Left lung (tissue), 4 donors: ENCODE measurements at regions not wholly inside any gene's neighbourhood (a gene's known extent, or its start where the extent isn't known, plus 50 kb on each side); places are given as distances from the start of the nearest gene placed in this dataset.

Experiments used
- ATAC-seq: fragments of 200-7000 bp; cut with Tn5 transposase; one replicate; pipeline ENCODE4 v1.9.1; 2020; ENCODE audit warnings: moderate library complexity
- DNase-seq, 4 donors: peaks; one replicate each; pipeline ENCODE4 v3.0.0-alpha.2; 2013 to 2020
- H3K27ac ChIP-seq, 2 donors: fragments of 200-600 bp; sonication (generic) in 1 of 2; one replicate each; pipeline versions ENCODE4 v1.5.0 to v1.8.0; 2020 to 2021
- H3K27me3 ChIP-seq, 2 donors: fragments of 200-600 bp; sonication (generic) in 1 of 2; one replicate each; pipeline versions ENCODE4 v1.5.0 to v1.8.0; 2020 to 2021
- H3K36me3 ChIP-seq, 2 donors: fragments of 200-600 bp; sonication (generic) in 1 of 2; one replicate each; pipeline versions ENCODE4 v1.5.0 to v1.8.0; 2020 to 2021
- H3K4me1 ChIP-seq, 2 donors: fragments of 200-600 bp; one replicate each; pipeline ENCODE4 v1.8.0; 2021
- H3K4me3 ChIP-seq, 2 donors: fragments of 200-600 bp; sonication (generic) in 1 of 2; one replicate each; pipeline versions ENCODE4 v1.5.0 to v1.8.0; 2020 to 2021; ENCODE audit warnings: mild to moderate bottlenecking in 1 of 2
- H3K9me3 ChIP-seq, 2 donors: fragments of 200-600 bp; sonication (generic) in 1 of 2; one replicate each; pipeline versions ENCODE4 v1.5.0 to v1.8.0; 2020 to 2021
- intact Hi-C, 2 donors: fragments of 100-400 bp; cut with DNase I; formaldehyde crosslinking; loops; one replicate each; pipeline versions ENCODE4 v1.11.2 to v1.14.2; 2022
- TF ChIP-seq, protein P1 (sequence below), 2 donors: fragments of 200-600 bp; sonication (generic) in 1 of 2; IDR thresholded peaks; one replicate each; pipeline versions ENCODE4 v1.5.0 to v1.8.0; 2021; ENCODE audit warnings: antibody characterized with exemption in 2 of 2
- donor health status: DM: no; HTN: yes; CAD: no.
- donor health status: DM: no; HTN: no; CAD: no.

DNA sequence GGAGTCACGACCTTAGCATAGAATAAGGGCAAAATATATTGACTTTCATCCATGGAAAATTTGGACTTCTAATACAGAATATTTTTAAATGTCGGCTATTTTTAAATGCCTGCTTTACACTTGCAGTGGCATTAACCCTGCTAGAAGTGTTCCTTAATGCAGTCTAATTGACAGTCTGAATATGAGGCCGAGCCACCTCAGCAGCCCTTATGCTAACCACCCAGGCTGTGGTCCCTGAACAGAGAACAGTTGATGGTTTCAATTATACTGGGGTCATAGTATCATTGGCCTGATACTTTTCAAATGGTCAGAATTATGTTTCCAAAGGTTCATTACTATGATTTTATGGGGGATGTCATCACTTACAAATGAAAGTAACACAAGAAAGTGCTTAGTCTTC is 764.7 kb upstream of the SLITRK1 start:
- TF ChIP-seq, protein P1, sequence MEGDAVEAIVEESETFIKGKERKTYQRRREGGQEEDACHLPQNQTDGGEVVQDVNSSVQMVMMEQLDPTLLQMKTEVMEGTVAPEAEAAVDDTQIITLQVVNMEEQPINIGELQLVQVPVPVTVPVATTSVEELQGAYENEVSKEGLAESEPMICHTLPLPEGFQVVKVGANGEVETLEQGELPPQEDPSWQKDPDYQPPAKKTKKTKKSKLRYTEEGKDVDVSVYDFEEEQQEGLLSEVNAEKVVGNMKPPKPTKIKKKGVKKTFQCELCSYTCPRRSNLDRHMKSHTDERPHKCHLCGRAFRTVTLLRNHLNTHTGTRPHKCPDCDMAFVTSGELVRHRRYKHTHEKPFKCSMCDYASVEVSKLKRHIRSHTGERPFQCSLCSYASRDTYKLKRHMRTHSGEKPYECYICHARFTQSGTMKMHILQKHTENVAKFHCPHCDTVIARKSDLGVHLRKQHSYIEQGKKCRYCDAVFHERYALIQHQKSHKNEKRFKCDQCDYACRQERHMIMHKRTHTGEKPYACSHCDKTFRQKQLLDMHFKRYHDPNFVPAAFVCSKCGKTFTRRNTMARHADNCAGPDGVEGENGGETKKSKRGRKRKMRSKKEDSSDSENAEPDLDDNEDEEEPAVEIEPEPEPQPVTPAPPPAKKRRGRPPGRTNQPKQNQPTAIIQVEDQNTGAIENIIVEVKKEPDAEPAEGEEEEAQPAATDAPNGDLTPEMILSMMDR (IDR thresholded peaks at IDR 0.05): no peak
- ATAC-seq: no peak
- Histone ChIP-seq H3K4me3 (no peak overlapping the region), H3K9me3 (no peaks in the 10 kb centered on the region), H3K27ac (no peak overlapping the region), H3K36me3 (no peaks in the 10 kb centered on the region), H3K4me1 (no peaks in the 10 kb centered on the region), H3K27me3 (no peaks in the 10 kb centered on the region)
- DNase-seq: no peak
- intact Hi-C loops: no loop called here

DNA sequence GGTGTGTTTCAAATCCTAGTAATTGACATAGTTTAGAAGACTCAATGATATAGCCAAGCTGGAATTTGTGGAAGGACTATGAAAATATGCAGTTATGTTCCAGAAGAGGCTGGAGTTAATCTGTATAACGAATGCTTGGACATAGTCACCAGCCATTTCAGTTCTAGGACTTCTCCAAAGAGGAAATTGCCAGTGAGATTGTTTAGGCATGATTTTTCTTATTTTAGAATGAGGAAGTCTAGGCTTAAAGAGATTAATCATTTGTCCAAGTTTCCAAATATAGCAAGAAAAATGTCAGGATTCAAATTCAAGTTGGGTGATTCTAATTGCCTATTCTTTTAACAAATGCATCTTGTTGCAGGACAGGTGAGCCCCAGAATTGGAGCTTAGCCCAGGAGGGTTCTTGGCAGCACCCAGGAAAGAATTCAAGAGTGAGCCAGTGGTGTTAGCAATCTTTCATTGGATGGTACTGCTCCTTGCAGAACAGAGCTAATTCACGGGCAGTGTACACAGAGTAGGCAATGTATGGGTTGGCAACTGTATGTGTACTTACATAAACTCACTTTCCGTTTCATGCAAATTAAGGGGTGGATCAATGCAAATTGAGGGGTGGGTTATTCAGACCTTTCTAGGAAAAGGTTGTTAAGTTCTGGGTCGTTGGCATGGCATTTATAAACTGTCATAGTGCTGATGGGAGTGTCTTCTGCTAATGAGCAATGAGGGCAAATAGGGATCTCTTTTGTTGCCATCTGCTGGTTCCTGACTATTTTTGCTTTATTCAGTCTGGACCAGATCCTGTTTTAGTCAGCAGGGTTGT is 763.1 kb upstream of the SLITRK1 start:
- ATAC-seq: no peak
- H3K27me3 ChIP-seq: no peaks in the 10 kb centered on the region
- no peaks in the 10 kb centered on the region for H3K36me3 ChIP-seq
- H3K9me3 ChIP-seq: no peaks in the 10 kb centered on the region
- no peak overlapping the region for H3K4me3 ChIP-seq
- no peak overlapping the region for H3K27ac ChIP-seq
- TF ChIP-seq, protein P1 (IDR thresholded peaks at IDR 0.05): no peak
- H3K4me1 ChIP-seq: no peaks in the 10 kb centered on the region
- no peak for DNase-seq
- intact Hi-C loops: no loop called here

GRCh38 chr13:84641491-84641890 is 759.2 kb upstream of the SLITRK1 start:
- intact Hi-C loops: no loop called here
- no peak for ATAC-seq
- TF ChIP-seq, protein P1 (IDR thresholded peaks at IDR 0.05): no peak
- DNase-seq: no peak
- no peak overlapping the region for H3K27ac ChIP-seq
- H3K27me3 ChIP-seq: no peaks in the 10 kb centered on the region
- H3K36me3 ChIP-seq: no peaks in the 10 kb centered on the region
- H3K9me3 ChIP-seq: no peaks in the 10 kb centered on the region
- H3K4me1 ChIP-seq: no peaks in the 10 kb centered on the region
- H3K4me3 ChIP-seq: no peak overlapping the region

DNA sequence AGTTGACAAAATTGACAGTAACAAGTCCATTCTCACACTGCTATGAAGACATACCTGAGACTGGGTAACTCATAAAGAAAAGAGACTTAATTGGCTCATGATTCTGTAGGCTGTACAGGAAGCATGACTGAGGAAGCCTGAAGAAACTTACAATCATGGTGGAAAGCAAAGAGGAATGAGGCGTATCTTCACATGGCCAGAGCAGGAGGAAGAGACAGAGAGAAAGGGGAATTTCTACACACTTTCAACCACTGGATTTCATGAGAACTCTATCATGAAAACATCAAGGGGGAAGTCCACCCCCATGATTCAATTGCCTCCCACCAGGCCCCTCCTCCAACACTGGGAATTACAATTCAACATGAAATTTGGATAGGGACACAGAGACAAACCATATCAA is 758.4 kb upstream of the SLITRK1 start:
- no peaks in the 10 kb centered on the region for H3K9me3 ChIP-seq
- intact Hi-C loops: no loop called here

GRCh38 chr13:84630476-84630875 is 748.2 kb upstream of the SLITRK1 start:
- Histone ChIP-seq H3K27me3 (no peaks in the 10 kb centered on the region), H3K36me3 (no peaks in the 10 kb centered on the region), H3K27ac (no peak overlapping the region), H3K4me1 (no peaks in the 10 kb centered on the region), H3K9me3 (no peaks in the 10 kb centered on the region), H3K4me3 (no peak overlapping the region)
- TF ChIP-seq, protein P1 (IDR thresholded peaks at IDR 0.05): no peak
- DNase-seq: no peak
- no peak for ATAC-seq
- intact Hi-C loops: no loop called here

More for the DNA sequence above, 758.4 kb upstream of the SLITRK1 start:
- Histone ChIP-seq H3K27ac (no peak overlapping the region), H3K4me1 (no peaks in the 10 kb centered on the region), H3K27me3 (no peaks in the 10 kb centered on the region), H3K36me3 (no peaks in the 10 kb centered on the region), H3K4me3 (no peak overlapping the region)
- TF ChIP-seq, protein P1 (IDR thresholded peaks at IDR 0.05): no peak
- no peak for ATAC-seq
- no peak for DNase-seq
